ENCODE measurements at regions not wholly inside any gene's neighbourhood (a gene's known extent, or its start where the extent isn't known, plus 50 kb on each side); places are given as distances from the start of the nearest gene placed in this dataset.
"Not testable (repeated sequence)": the region's sequence is repeated elsewhere in the genome, so short reads cannot be mapped to it uniquely, and the experiment has no call there.

DNA sequence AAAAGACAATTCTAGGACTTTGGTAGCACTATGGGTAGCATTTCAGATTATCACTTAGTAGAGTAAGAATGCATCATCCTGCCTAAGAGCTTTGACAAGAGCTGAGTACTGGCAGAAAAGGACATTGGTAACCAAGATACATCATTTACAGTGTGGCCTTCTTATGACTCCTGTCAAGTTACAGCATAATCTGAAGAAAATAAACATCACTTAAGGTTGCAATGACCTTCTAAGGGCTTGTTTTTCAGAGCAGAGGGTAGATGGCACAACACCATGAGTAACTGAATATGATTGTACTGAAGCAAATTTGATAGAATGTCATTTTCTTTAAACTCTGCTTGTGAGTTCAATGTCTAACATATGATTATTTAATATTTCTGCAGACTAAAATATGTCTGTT is 822.6 kb downstream of the TBC1D32 start:
- DNase-seq (ENCODE audit: low read depth in 2 of 2): no peak

DNA sequence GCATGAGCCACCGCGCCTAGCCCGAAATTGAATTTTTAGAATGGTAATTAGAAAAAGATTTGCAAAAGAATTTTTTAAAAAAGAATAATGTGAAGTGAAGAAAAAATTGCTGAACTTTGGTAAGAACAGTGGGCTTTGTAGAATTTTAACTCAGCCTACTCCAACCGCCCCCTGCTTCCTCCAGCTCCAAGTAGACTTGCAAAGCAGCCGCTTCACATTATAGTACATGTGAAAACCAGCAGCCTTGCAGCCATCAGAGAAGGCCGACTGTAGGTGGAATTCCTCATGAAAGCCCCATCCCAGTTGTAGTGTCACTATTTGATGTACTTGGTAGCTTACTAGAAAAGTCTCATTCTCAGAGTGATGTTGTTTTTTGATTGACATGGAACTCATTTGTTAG is 835.6 kb downstream of the TBC1D32 start:
- DNase-seq (ENCODE audit: low read depth in 2 of 2): no peak

DNA sequence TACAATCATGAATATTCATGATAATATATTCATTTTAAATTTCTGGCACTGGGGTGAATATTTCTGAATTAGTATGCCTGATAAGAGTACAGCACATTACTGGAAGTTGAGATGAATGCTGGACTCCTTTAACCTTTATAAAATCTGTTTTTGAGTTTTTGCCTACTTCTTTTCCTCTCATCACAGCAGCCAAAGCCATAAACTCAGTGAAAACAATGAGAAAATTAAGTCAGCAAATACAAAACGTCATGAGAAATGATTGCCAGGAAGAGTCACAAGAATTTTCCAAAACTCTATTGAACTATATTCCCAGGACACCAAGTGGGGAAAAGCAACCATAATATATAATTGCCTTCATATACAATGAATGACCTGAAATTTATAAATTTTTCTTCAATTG is 837.6 kb downstream of the TBC1D32 start:
- DNase-seq (ENCODE audit: low read depth in 2 of 2): no peak

DNA sequence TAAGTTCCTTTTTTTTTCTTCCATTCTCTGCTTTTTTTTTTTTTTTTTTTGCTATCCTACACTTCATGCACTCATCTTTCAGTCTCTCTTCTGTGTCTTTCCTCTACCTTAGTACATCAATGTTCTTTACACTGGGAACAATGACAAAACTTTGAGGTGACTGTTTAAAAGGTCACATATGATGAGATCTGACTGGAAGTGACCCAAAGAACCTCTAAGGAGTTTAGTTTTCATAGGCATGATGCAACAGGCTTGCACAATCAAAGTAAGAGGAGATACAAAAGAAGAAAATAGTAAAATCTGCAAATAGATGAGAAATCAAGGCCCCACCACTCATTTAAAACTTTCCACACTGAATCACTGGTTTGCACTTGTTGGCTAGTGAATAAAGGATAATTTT is 840.8 kb downstream of the TBC1D32 start:
- DNase-seq (ENCODE audit: low read depth in 2 of 2): no peak

DNA sequence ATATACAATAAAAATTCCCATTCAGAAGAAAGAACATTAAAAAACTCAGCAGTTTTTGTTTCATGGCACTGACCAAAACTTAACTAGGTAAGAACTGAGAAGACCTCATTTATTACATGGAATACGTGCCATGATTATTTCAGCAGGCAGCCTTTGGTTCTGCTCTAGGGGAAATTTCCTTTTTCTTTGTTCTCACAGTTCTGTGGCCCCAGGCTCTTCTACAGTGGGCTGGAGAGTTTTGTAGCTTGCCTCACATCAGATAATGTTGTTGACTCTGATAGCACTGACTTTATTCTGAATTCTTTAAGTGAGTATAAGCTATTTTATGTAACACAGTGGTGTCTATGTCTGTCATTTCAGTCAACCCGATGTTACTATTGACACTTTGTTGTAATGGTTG is 844.3 kb downstream of the TBC1D32 start:
- no peak for DNase-seq (ENCODE audit: low read depth in 2 of 2)

DNA sequence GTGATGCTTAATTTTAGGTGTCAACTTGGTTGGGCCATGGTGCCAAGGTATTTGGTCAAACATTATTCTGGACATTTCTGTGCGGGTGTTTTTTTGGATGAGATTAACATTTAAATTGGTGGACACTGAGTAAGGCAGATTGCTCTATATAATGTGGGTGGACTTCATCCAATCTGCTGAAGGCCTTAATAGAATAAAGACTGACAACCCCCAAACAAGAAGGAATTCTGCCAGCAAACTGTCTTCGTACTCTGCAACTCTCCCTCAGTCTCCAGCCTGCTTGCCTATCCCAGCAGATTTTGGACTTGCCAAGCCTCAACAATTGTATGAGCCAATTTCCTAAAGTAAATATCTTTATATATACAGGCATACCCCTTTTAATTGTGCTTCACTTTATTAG is 850.1 kb downstream of the TBC1D32 start:
- DNase-seq (ENCODE audit: low read depth in 2 of 2): no peak

DNA sequence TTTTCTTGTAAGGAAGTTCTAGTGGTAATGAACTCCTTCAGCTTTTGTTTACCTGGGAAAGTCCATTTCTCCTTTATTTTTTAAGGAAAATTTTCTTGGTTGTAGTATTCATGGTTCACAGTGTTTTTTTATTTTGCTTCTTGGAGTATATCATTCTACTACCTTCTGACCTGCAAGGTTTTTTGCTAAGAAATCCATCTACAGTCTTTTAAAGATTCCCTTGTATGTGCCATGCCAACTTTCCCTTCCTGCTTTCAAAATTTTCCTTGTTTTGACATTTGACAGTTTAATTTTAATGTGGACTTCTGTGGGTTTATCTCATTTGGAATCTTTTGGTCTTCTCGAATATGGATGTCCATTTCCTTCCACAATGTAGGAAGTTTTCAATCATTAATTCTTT is 855.6 kb downstream of the TBC1D32 start:
- no peak for DNase-seq (ENCODE audit: low read depth in 2 of 2)

DNA sequence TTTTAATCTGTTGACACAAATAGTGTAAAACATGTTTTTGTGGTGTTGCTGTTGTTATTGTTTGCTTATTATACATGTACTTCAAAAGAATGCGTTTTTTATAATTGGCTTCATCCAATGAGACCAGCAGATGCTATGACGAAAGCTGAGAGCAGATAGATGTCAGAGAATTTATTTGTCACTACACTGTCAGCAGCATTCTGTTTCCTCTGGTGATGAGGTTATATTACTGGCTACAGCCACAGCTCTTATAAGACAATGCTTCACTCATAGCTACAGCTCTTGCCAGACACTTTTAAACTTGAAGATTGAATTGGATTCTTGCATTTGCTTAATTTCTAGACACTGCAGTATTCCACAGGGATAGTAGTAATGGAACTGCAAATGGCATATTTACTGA is 860.5 kb downstream of the TBC1D32 start:
- no peak for DNase-seq (ENCODE audit: low read depth in 2 of 2)

DNA sequence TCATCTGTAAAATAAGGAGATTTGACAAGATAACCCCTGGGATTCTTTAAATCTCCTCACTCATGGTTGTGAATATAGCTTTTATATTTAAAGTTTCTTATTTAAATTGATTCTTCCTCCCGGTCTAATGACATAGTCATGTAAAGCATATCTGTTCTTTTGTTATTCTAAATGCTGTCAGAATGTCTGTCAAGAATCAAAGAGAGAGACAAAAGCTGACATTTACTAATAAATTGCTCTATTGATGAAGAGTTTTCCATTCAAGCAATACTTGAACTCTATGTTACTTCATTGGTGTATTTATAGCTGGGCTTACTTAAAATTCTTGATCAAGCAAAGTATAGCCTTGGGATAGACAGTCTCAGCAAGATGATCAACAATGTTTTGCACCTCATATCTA is 865.8 kb downstream of the TBC1D32 start:
- no peak for DNase-seq (ENCODE audit: low read depth in 2 of 2)

DNA sequence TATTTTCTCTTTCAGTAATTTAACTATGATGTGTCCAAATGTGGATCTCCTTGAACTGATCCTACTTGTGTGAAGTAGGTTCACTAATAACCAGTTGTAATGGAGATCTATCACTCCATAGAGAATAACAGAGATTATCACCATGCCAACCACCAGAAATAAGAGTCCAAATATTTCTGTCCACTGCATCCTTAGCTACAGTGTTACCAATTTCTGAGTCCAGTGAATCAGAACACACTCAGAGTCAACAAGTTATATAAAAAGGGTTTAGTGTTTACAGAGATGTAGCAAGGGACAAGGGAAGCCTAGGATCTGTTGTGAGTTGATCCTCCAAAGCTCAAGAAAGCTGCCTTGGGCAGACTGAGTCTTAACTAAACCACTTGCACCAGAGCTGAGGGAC is 882.8 kb downstream of the TBC1D32 start:
- no peak for DNase-seq (ENCODE audit: low read depth in 2 of 2)

DNA sequence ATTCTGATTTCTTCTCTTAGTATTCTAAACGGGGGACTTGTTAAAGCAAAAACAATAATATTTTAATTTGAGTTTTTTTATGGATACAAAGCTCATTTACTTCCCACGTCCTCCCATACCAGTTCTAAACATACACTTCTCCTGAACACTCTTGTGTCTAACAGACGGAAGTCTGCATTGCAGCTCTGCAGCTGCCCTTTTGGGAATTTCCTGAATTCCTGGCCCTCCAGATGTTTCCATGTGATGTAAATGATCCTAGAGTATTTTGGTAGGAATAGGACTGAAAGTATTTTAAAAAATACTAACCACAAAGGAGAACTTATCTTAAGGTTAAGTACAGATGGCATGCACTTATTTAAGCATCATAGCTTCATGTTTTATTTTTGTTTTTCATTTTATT is 886.7 kb downstream of the TBC1D32 start:
- no peak for DNase-seq (ENCODE audit: low read depth in 2 of 2)

DNA sequence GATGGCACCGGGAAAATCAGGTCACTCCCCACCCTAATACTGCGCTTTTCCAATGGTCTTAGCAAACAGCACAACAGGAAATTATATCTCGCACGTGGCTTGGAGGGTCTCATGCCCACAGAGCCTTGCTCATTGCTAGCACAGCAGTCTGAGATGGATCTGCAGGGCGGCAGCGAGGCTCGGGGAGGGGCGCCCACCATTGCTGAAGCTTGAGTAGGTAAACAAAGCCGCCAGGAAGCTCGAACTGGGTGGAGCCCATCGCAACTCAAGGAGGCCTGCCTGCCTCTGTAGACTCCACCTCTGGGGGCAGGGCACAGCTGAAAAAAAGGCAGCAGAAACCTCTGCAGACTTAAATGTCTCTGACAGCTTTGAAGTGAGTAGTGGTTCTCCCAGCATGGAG is 901.4 kb downstream of the TBC1D32 start:
- DNase-seq (ENCODE audit: low read depth in 2 of 2): not testable (repeated sequence)

DNA sequence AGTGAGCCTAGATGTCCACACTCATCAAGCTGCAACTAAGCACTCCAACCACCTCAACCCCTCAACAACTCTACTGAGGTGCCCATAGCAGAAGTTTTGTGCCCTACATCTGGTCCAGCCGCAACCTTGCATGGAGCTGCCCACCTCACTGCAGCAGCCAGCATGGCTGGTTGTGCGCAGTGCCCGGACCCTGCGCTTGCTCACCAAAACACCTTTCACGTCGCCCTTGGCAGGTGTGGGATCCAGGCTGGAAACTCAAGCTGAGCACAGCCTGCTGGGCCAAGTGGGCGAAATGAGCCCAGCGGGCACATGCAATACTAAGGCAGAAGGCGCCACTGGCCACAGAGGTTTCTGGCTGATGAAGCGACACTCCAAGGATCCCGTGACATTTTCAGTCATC is 902.4 kb downstream of the TBC1D32 start:
- DNase-seq (ENCODE audit: low read depth in 2 of 2): no peak

DNA sequence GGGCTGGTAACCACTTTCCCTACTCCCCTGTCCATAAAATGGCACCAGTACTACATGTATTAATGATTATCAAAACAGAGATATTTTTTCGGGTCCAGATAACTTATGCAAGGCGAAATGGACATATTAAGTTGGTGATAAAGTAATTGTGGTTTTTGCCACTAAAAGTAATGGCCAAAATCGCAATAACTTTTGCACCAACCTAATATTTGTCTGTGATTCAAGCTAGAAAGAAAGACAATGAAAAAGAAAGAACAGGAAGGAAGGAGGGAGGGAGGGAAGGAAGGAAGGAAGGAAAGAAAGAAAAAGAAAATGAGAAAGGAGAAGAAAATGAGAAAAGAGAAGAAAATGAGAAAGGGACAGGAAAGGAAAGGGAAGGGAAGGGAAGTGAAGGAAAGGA is 922.9 kb downstream of the TBC1D32 start:
- DNase-seq (ENCODE audit: low read depth in 2 of 2): no peak

DNA sequence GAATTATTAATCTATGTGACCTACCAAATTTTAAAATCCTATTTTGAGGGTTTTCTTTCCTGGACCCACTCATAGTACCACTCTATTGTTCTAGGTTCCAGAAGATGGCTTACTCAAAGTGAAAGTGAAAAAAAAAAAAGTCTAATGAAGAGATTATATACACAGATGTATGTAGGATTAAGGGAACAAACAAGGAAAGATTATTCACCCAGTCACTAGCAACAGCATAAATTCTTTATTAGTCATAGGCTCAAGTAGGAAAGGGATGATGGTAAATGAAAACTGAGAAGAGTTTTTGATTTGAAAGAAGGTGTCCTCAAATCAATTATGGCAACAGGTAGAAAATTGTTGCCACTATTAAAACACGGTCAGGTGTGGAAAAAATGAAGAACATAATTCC is 923.7 kb downstream of the TBC1D32 start:
- no peak for DNase-seq (ENCODE audit: low read depth in 2 of 2)

DNA sequence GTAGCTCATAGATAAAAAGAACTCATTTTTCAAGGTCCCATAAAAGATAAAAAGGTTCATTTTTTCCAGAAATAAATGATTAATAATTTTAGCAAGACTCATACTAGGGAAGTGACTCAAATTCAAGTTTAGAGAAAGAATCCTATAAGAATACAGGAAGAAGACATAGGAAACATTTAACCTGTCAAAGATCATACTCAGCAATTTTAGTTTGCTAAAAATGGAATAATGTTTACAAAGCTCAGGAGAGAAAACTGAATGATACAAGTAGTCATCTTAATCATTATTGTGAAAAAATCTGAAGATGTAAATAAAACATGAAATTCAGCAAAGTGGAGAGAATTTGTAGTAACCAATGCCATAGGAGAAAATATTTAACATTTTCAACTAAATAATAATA is 926.6 kb downstream of the TBC1D32 start:
- DNase-seq (ENCODE audit: low read depth in 2 of 2): no peak

DNA sequence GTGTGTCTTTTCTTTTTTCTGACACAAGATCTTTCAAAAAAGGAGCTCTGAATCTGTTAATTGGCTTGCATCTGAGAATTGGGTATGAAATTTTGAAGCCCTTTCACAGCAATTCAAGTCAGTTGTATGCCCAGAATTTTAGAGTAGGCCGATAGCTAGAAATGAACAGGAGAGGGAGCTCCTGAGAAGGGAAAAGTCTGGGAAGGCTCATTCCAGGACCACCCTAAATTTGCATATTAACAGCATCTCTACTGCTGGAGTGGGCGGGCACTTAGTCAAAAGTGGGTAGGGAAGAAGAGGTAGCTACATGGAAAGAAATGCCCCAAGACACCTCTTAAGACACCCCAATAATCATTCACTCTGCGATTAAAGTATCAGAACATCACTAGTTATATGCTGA is 928.3 kb downstream of the TBC1D32 start:
- DNase-seq (ENCODE audit: low read depth in 2 of 2): no peak

DNA sequence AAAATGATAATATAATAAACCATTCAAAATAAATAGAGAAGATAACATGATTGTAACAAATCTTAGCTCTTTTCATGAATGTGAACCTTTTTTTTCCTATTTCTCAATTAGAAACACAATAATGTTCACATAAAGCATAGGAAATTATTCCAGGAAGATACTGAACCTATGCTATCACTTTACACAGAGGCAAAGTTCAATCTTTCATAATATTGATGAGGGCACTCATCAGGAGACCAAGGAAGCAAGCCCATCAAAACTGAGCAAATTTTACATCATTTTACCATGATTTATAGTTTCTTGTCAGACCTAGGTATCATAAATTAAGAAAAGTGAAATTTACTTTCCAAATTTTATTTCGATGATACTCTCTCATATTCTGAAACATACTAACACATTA is 938.5 kb downstream of the TBC1D32 start:
- DNase-seq (ENCODE audit: low read depth in 2 of 2): no peak

DNA sequence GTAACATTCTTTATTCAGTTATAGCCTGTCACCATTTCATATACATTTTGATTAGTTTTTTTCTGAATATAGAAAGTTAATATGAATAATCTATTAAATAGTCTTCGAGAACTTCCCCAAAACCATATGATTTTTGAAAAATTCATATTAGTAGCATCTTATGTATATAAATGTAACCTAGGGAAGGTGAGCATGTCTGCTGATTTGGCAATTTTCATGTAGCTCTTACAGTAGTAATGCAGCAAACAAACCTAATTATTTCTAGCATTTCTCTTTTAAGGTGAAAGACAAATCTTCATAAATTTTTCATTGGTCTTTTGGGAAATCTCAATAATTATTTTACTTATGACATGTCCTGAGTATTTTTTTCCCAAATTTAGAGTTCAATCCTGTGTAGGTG is 939.0 kb downstream of the TBC1D32 start:
- DNase-seq (ENCODE audit: low read depth in 2 of 2): no peak

DNA sequence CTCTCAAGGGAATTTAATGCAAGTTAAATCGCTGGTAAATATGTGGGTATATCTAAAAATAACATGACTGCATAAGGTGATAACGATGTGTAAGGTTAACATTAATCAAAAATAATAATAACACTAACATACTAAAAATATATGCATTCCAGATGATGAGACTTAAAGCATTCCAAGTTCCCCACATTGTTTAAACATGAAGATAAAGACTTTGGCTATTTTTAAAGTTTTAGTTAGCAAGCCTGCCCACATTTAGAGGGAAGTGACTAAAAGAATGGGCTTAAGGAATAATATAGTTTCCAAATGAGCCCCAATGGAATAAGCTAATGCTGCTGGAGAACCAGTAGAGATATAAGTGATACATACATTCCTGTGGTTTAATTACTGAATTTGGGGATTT is 941.3 kb downstream of the TBC1D32 start:
- DNase-seq (ENCODE audit: low read depth in 2 of 2): no peak

DNA sequence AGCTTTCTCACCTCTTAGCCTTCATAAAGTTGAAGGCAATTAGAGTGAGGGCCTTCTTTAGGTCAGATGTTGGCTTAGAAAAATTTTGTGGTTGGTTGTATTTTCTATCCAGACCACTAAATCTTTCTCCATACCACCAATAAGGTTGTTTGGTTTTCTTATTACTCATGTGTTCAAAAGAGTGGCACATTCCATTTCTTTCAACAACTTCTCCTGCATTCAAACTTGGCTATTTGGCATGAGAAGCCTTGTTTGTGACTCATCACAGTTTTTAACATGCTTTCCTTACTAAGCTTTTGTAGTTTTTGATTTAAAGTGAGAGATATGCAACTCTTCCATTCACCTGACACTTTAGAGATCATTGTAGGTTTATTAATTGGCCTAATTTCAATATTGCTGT is 949.6 kb downstream of the TBC1D32 start:
- no peak for DNase-seq (ENCODE audit: low read depth in 2 of 2)

DNA sequence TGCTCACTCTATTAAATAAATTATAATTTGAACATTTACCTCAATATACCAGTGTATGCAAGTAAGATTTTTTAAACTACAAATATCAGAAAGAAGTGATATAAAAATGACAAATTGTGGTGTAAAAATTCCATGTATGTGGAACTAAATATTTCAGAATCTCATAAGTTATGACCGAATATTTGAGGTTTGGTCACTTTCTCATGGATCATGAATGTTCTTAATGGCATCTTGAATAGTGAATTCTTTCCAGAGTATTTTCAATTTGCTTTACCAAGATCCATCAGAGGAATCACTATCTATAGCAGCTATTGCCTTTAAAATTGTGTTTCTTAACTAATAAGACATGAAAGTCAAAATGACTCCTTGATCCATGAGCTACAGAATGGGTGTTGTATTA is 950.6 kb downstream of the TBC1D32 start:
- no peak for DNase-seq (ENCODE audit: low read depth in 2 of 2)

DNA sequence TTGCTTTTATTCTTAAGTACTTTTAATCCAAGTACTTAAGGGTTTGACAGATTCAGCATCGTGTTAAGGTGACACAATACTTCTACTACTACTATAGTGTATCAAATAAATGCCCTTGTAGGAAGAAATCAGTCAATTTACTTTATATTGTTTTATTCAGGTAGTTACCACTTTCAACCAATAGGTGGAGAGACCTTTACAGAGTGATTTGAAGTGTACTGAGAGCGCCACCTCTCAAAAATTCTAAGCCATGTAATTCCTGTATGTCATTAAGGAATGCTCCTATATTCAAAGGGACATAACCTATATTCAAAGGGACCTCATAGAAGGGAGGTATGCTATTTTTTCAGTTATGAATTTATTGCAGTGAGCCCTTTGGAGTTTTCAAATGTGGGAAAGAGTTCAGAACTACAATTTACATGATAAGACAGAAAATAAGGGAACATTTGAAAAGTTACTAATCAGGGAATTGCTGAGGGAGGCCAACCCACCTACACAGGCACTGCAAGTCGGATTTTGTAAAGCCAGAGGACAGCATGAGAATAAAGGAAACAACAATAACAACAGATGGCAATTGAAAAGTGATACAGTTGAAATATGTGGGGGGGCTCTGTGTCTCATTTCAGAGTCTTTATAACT is 955.6 kb downstream of the TBC1D32 start:
- no peak for DNase-seq (ENCODE audit: low read depth in 2 of 2)

DNA sequence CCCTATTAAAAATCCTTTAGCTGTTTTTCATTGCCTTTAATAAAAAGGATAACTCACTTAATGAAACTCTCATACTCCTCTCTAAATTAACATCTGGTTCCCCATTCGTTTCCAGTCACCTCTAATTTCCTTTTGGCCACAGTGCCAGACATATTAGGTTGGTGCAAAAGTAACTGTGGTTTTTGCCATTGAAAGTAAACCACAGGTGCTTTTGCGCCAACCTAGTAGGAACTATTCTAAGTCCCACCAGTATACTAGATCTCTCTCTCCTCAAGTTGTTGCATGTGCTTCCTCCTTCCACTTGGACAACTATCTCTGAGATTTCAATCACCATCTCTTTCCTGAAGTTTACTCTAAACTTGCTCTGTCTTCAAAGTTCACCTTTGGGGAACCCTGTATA is 961.1 kb downstream of the TBC1D32 start:
- no peak for DNase-seq (ENCODE audit: low read depth in 2 of 2)

DNA sequence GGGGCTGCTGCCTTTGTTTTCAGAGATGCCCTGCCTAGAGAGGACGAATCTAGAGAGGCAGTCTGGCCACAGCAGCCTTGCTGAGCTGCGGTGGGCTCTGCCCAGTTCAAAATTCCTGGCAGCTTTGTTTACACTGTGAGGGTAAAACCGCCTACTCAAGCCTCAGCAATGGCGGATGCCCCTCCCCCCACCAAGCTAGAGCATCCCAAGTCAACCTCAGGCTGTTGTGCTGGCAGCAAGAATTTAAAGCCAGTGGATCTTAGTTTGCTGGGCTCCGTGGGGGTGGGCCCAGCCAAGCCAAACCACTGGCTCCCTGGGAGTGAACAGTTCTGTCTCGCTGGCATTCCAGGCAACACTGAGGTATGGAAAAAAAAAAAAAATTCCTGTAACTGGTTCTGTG is 970.9 kb downstream of the TBC1D32 start:
- no peak for DNase-seq (ENCODE audit: low read depth in 2 of 2)
